Endometrial microvascular endothelial cells (primary cell): ENCODE measurements at regions not wholly inside any gene's neighbourhood (a gene's known extent, or its start where the extent isn't known, plus 50 kb on each side); places are given as distances from the start of the nearest gene placed in this dataset.

Experiments
- in situ Hi-C: cut with HindIII; loops from 2 replicates; pipeline ENCODE4 v1.10.0; 2017; ENCODE audit warnings: low sequenced_read_pairs, low pct_unique_long_range_greater_than_20kb; ENCODE audit errors: inconsistent ontology term

GRCh38 chr5:148708854-148709253, 54.5 kb upstream of the HTR4 start:
- in situ Hi-C loops, result no loop called here

GRCh38 chr5:148711961-148712360, 57.6 kb upstream of the HTR4 start:
- in situ Hi-C loops, result no loop called here

DNA sequence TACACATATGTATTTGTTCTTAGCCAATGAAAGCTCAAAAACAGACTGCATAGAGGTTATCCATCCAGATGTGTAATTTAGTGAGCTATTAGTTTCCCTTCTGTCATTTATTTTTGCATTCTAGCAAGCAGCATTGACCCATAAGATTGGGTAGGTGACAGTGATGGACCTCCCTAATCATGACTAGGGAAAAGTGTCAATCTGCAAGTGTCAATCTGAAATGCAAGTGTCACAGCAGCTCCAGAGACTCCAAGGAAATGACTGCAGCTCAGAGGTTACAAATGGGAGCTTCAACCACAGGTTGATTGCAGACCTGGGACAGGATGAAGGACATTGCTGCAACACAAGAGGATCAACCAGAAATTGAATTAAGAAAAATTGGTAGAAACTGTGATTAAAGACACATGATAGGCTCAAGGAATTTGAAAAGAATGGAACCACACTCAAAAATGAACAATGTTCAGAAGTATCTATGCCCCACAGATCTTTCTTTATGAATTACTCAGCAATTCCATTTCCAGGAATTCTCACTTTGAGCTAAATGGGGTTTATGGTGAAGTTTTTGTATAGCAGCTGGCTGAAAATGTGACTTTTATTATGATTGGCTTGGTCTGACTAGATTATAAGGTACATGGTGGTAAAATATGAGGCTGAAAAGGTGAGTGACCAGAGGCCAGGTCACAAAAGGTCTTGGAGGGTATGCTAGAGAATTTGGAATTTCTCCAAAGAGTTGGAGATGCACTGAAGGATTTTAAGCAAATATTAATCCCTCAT, 59.6 kb upstream of the HTR4 start:
- in situ Hi-C loops, result no loop called here

DNA sequence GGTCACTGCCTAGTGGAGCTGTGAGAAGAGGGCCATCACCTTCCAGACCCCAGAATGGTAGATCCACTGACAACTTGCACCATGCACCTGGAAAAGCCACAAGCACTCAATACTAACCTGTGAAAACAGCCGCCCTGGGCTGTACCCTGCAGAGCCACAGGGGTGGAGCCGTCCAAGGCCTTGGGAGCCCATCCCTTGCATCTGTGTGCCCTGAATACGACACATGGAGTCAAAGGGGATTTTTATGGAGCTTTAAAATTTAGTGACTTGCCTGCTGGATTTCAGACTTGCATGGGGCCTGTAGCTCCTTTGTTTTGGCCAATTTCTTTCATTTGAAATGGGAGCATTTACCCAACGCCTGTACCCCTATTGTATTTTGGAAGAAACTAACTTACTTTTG, 62.4 kb upstream of the HTR4 start:
- in situ Hi-C loops, result no loop called here

GRCh38 chr5:148717668-148718067, 63.3 kb upstream of the HTR4 start:
- in situ Hi-C loops, result no loop called here

GRCh38 chr5:148719605-148720004, 65.3 kb upstream of the HTR4 start:
- in situ Hi-C loops, result no loop called here

- in situ Hi-C loops, result no loop called here
Observed at GRCh38 chr5:148720257-148720656, 65.9 kb upstream of the HTR4 start.

DNA sequence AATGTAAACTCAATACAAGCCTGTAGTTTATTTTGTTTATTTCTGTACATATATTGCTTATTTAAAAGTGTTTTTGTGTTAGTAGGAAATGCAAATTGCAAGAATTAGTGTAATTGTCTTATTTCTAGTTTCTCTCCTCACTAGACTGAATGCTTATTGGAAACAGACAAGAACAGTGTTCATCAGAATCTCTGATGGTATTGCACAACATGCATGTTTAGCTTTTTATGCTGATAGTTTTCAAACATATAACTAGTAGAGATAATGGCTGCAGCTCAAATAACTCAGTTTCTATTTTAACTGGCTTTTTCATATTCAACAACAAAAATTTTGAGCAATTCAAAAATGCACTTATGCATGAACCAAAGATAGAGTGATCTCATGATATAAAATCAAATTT, 68.8 kb upstream of the HTR4 start:
- in situ Hi-C loops, result no loop called here

DNA sequence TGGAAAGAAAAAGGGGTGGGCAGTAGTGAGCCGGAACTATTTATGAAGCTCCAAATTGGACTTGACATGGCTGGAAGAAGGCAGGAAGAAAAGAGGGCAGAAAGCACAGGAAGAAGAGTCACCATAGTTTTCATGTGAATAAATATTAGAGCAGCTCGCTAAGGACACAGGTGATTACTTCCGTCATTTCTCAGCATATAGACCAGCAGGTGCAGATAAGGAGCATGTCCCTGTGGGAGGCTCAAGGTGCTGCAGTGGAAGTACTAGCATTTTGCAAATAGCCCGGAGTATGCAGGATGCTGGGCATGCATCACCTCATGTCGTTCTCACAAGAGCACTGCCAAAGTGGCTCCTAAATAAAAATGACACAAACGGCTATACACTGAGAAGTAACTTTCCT, 71.3 kb upstream of the HTR4 start:
- in situ Hi-C loops, result loop anchor here (25.0 kb wide), 3 partner anchors 262 to 387 kb away; no protein-coding TSS in a partner anchor

DNA sequence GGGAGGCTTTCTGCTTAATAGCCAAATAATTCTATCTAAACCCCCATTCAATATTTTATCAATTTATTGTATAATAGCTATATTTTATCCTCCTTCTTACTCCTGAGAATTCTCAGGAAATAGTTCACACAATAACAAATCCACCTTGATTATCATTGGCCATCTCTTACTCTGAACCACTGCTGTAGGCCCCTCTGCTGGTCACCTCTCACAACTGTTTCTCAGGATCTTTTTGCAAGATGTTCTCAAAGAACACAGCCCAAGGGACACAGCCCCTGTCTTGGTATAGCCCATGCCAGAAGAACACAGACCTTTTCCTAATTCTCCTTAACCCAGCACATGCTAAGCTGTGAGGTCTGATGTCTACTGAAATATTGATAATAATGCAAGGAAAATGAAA, 74.9 kb upstream of the HTR4 start:
- in situ Hi-C loops, result loop anchor here (25.0 kb wide), 3 partner anchors 258 to 383 kb away; no protein-coding TSS in a partner anchor

GRCh38 chr5:148730270-148730669, 75.9 kb upstream of the HTR4 start:
- in situ Hi-C loops, result loop anchor here (25.0 kb wide), 3 partner anchors 257 to 382 kb away; no protein-coding TSS in a partner anchor

DNA sequence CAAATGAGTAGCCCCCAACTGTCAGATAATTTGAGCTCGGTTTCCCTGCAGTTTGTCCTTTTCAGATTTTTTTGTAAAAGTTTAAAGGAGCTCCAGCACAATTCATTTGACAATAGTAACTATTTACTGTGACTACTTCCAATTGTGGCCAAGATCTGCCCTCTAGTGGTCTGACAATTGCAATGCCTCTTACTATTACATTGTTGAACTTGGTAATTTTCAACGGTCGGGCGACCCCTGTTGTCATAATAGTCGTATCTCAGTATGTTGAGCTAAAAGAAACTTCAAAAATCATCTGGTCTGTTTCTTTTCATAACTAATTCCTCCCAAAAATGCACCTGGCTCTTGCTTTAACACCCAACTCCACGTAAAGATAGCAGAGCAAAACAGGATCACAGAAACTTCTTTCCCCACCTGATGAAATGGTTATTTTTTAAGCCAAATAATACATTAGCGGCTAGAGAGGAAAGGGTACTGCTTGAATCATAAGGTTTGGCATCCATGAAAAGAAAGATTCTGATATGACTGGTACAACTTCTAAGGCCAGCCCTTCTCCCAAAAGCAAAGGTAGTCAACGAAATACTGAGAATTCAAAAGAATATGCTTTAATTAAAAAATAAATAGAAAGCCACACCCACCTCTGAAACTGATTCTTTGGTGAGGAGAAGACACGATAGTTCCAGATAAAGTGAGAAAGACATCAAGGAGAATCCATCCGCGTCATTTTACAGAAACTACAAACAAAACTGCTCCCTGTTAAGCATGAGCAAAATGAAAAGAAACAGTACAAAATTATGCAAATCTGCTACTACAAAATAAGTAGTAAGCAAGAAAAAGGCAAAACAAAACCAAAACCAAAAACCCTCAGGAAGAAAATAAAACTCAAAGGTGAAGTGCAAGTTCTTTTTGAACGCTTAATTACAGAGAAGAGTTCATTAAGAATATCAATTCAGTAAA, 76.9 kb upstream of the HTR4 start:
- in situ Hi-C loops, result loop anchor here (25.0 kb wide), 3 partner anchors 256 to 381 kb away; no protein-coding TSS in a partner anchor

- in situ Hi-C loops, result loop anchor here (25.0 kb wide), 3 partner anchors 255 to 380 kb away; no protein-coding TSS in a partner anchor
Observed at GRCh38 chr5:148732692-148733091, 78.4 kb upstream of the HTR4 start.

- in situ Hi-C loops, result loop anchor here (25.0 kb wide), 3 partner anchors 253 to 378 kb away; no protein-coding TSS in a partner anchor
Observed at GRCh38 chr5:148733601-148734438, 79.5 kb upstream of the HTR4 start.

- in situ Hi-C loops, result loop anchor here (25.0 kb wide), 3 partner anchors 253 to 378 kb away; no protein-coding TSS in a partner anchor
Observed at GRCh38 chr5:148734518-148734917, 80.2 kb upstream of the HTR4 start.

- in situ Hi-C loops, result loop anchor here (25.0 kb wide), 3 partner anchors 252 to 377 kb away; no protein-coding TSS in a partner anchor
Observed at GRCh38 chr5:148735301-148735835, 81.0 kb upstream of the HTR4 start.

DNA sequence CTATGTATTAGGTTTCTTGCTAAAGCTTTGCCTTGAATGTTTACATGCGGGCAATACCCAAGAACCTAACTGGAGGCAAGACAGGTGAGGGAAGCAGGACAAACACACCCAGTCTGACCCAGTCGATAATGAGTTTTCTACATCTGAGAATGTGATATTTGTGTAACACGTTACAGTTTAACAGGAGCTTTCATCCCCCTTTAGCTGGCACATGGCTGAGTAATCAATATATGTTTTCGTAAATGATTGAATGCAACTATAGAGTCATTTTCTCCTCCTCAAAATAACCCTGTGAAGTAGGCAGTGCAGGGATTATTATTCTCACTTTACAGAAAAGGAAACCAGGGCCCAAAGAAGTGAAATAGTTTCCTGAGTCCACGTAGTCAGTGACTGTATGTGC, 84.7 kb upstream of the HTR4 start:
- in situ Hi-C loops, result loop anchor here (25.0 kb wide), 3 partner anchors 248 to 373 kb away; no protein-coding TSS in a partner anchor

DNA sequence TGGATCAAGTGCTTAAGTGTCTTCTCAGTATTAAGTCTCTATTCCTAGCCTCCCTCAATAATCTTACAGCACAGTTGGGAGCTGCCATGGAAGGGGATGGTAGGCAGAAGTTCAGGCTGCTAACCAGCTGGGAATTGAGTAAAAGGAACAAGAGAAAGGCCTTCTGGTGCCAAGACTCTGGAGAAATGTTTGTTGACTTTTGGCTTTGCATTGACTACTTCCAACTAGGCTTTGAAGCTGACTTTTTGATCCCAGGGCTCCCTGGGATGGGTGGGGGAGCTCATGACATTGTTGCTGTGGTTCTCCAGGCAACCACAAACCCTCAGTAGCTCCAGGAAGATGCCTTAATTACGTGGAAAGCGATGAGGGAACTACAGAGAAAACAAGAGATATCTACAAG, 85.2 kb upstream of the HTR4 start:
- in situ Hi-C loops, result loop anchor here (25.0 kb wide), 3 partner anchors 248 to 373 kb away; no protein-coding TSS in a partner anchor
